Sigmoid colon (tissue), 6 donors: ENCODE measurements at regions not wholly inside any gene's neighbourhood (a gene's known extent, or its start where the extent isn't known, plus 50 kb on each side); places are given as distances from the start of the nearest gene placed in this dataset.

Experiments used
- DNase-seq: peaks from one replicate; pipeline ENCODE4 v3.0.0-alpha.2; 2019
- H3K27ac ChIP-seq, 4 donors: fragments of 200-600 bp; sonication (generic); one replicate each; pipeline ENCODE4 v1.5.1; 2016 to 2019; ENCODE audit warnings: mild to moderate bottlenecking in 1 of 4
- H3K27me3 ChIP-seq, 3 donors: fragments of 200-600 bp; sonication (generic); one replicate each; pipeline ENCODE4 v1.5.1; 2019; ENCODE audit warnings: mild to moderate bottlenecking in 1 of 3
- H3K36me3 ChIP-seq, 4 donors: fragments of 200-600 bp; sonication (generic); one replicate each; pipeline ENCODE4 v1.5.1; 2016 to 2019
- H3K4me1 ChIP-seq, 4 donors: fragments of 200-600 bp; sonication (generic); one replicate each; pipeline ENCODE4 v1.5.1; 2017 to 2019
- H3K4me3 ChIP-seq, 4 donors: fragments of 200-600 bp; sonication (generic); one replicate each; pipeline ENCODE4 v1.5.1; 2017 to 2019; ENCODE audit warnings: mild to moderate bottlenecking in 2 of 4, moderate library complexity in 1 of 4
- H3K9me3 ChIP-seq, 4 donors: fragments of 200-600 bp in 3 of 4; sonication (generic) in 3 of 4; one replicate each; pipeline versions ENCODE4 v1.5.1 to v1.6.1; 2013 to 2019
- CTCF ChIP-seq, 4 experiments: fragments of 450-650 bp in 3 of 4; fragments of 200-600 bp in 1 of 4; IDR thresholded peaks; one replicate each; pipeline ENCODE4 v1.5.1; 2016 to 2019; ENCODE audit warnings: antibody characterized with exemption in 4 of 4, mild to moderate bottlenecking in 3 of 4, moderate library complexity in 2 of 4
- EP300 ChIP-seq, 4 donors: sonication (generic); formaldehyde crosslinking; IDR thresholded peaks; one replicate each; pipeline ENCODE4 v1.6.1; 2017; ENCODE audit warnings: antibody characterized with exemption in 4 of 4
- POLR2A ChIP-seq, 2 donors: fragments of 450-650 bp; IDR thresholded peaks; one replicate each; pipeline ENCODE4 v1.6.1; 2016; ENCODE audit warnings: antibody characterized with exemption in 2 of 2, mild to moderate bottlenecking in 2 of 2, moderate library complexity in 2 of 2
- POLR2AphosphoS5 ChIP-seq, 4 donors: sonication (generic); formaldehyde crosslinking; IDR thresholded peaks; one replicate each; pipeline ENCODE4 v1.6.1; 2017; ENCODE audit warnings: antibody characterized with exemption in 4 of 4
- WGBS, 2 donors: extraction: QIAGEN DNeasy Blood & Tissue Kit; methylation state at CpG; one replicate each; pipeline ENCODE4 v1.1.7; 2013; 5-methylcytosine and 5-hydroxymethylcytosine counted together
- intact Hi-C: fragments of 100-400 bp; cut with DNase I; formaldehyde crosslinking; loops from one replicate; pipeline ENCODE4 v1.15.1; 2023
- donor health status: healthy with polysubstance abuse.
- donor health status: healthy.

- no peak for DNase-seq
- H3K36me3 ChIP-seq = no peaks in the 10 kb centered on the region
- intact Hi-C loops = no loop called here
- H3K4me3 ChIP-seq = no peak overlapping the region
- H3K4me1 ChIP-seq = no peaks in the 10 kb centered on the region
- H3K27ac ChIP-seq = no peak overlapping the region
- 82 to 83% methylated on average over 2 of the region's 2 CpGs for WGBS, 2 donors
- no peaks in the 10 kb centered on the region for H3K9me3 ChIP-seq
- TF ChIP-seq EP300 (IDR thresholded peaks at IDR 0.05) (no peak), POLR2A (IDR thresholded peaks at IDR 0.05) (no peak), CTCF (IDR thresholded peaks at IDR 0.05) (no peak), POLR2AphosphoS5 (IDR thresholded peaks at IDR 0.05) (no peak)
- no peaks in the 10 kb centered on the region for H3K27me3 ChIP-seq
Measured at GRCh38 chr12:25659621-25660020, 106.5 kb upstream of the LMNTD1 start.

DNA sequence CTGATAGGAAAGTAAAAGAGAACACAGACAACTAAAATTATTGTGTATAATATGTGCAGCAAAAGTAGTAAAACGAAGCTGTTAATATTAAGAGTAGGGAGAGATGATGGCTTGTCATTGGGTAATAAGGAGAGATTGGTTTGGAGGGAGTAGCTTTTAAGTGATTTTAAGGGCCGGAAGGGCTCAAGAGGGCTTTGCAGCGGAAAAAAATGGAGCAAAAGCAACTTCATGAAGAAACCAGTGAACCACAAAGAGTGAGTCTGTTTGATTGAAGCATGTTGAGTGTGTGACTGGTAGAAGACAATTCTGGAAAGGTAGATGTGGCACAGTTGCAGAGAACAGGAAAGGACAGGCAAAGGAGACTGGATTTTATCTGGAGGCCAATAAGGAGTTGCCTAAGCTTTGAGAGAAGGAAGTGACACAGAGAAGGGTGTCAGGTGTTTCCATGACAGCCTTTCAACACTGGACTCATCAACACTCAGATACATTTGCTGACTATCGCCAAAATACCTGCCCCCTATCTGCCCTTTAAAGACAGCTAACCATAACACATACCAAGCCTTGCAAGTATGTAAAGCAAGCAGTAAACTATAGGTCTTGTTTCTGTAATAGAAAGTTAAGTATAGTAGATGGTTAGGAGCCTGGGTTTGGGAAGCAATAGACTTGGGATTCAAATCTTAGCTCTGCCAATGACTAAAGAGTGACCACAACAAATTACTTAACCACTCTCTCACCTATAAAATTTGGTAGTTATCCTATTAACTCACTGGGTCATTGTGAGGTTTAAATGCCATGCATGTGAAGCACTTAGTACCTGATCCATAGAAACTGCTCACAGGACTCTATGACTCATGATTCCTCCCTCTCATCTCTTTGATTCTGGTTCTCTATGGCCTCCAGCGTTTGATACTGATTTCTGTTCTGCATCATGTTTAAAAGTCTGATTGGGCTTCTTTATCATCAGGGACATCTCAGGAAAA is 117.3 kb upstream of the LMNTD1 start:
- no peaks in the 10 kb centered on the region for H3K4me1 ChIP-seq
- TF ChIP-seq POLR2A (IDR thresholded peaks at IDR 0.05) (no peak), CTCF (IDR thresholded peaks at IDR 0.05) (no peak), EP300 (IDR thresholded peaks at IDR 0.05) (no peak), POLR2AphosphoS5 (IDR thresholded peaks at IDR 0.05) (no peak)
- no peak for DNase-seq
- intact Hi-C loops = no loop called here
- H3K36me3 ChIP-seq = no peaks in the 10 kb centered on the region
- no peaks in the 10 kb centered on the region for H3K27me3 ChIP-seq
- H3K9me3 ChIP-seq = no peaks in the 10 kb centered on the region
- WGBS, 2 donors = 84 to 90% methylated on average over 5 of the region's 5 CpGs
- H3K4me3 ChIP-seq = no peak overlapping the region
- H3K27ac ChIP-seq = no peak overlapping the region

DNA sequence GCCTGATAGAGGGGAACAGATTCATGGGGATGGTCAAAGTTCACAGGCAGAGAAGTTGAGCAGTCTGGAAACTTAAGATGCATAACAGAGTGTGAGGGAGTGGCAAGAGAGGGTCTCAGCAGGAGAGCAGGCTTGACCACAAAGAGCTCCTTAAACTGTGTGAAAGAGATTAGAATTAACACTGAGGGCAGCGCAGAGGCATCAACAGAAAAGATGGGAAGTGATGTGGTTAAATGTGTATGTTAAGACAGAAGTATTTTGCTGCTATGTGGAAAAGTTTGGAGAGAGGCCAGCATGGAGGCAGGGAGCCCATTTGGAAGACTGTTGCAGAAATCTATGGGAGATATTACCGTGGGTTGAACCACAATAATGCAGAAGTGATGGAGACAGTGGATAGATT is 122.7 kb upstream of the LMNTD1 start:
- Histone ChIP-seq H3K27ac (no peak overlapping the region), H3K4me1 (no peaks in the 10 kb centered on the region), H3K4me3 (no peak overlapping the region), H3K9me3 (no peaks in the 10 kb centered on the region), H3K27me3 (no peaks in the 10 kb centered on the region), H3K36me3 (no peaks in the 10 kb centered on the region)
- WGBS, 2 donors = 67 to 76% methylated on average over 2 of the region's 2 CpGs
- intact Hi-C loops = no loop called here
- DNase-seq = no peak
- no peak for TF ChIP-seq POLR2AphosphoS5 (IDR thresholded peaks at IDR 0.05)
- no peak for TF ChIP-seq POLR2A (IDR thresholded peaks at IDR 0.05)
- no peak for TF ChIP-seq CTCF (IDR thresholded peaks at IDR 0.05)
- no peak for TF ChIP-seq EP300 (IDR thresholded peaks at IDR 0.05)

- H3K4me1 ChIP-seq = peaks cover 0 to 3% (median under 1%) of the 10 kb centered on the region in 4 donors
- DNase-seq = no peak
- no peaks in the 10 kb centered on the region for H3K27me3 ChIP-seq
- H3K4me3 ChIP-seq = no peak overlapping the region
- no peaks in the 10 kb centered on the region for H3K9me3 ChIP-seq
- intact Hi-C loops = no loop called here
- TF ChIP-seq POLR2A (IDR thresholded peaks at IDR 0.05) = no peak
- no peak for TF ChIP-seq POLR2AphosphoS5 (IDR thresholded peaks at IDR 0.05)
- TF ChIP-seq EP300 (IDR thresholded peaks at IDR 0.05) = no peak
- TF ChIP-seq CTCF (IDR thresholded peaks at IDR 0.05) = no peak
- no peaks in the 10 kb centered on the region for H3K36me3 ChIP-seq
- WGBS, 2 donors = 68 to 81% methylated on average over 4 of the region's 4 CpGs
- no peak overlapping the region for H3K27ac ChIP-seq
Measured at GRCh38 chr12:25677232-25677937, 124.3 kb upstream of the LMNTD1 start.
